ENCODE measurements at regions not wholly inside any gene's neighbourhood (a gene's known extent, or its start where the extent isn't known, plus 50 kb on each side); places are given as distances from the start of the nearest gene placed in this dataset.
"Not testable (repeated sequence)": the region's sequence is repeated elsewhere in the genome, so short reads cannot be mapped to it uniquely, and the experiment has no call there.

DNA sequence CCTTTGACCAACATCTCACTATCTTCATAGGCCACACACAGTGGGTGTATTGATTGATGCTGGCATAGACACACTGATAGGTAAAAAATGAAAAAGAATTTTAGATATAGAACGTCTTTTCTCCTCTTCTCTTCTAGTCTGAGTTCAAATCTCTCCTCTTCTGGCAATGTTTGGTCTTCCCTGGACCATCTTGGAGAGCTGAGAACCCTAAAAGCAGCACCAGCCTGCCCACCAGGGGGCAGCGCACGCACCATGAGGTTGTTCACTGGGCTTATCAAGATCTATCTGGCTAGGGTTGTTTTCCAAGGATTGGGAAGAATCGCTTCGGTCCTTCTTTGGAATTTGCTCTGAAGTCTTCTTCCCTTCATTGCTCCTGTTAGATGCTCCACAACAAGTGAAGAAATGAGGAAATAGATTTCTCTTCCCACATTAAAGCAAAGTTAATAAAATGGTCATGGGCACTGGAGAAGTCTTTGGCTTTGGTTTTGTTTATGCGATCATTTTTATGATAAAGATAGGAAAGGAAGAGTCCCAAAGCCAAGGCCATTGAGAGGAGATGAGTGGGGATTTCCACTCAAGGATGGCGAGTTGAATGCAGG is 104.0 kb upstream of the OLIG2 start:
- H3K36me3 ChIP-seq: no peaks in the 10 kb centered on the region
- TF ChIP-seq, protein P1, sequence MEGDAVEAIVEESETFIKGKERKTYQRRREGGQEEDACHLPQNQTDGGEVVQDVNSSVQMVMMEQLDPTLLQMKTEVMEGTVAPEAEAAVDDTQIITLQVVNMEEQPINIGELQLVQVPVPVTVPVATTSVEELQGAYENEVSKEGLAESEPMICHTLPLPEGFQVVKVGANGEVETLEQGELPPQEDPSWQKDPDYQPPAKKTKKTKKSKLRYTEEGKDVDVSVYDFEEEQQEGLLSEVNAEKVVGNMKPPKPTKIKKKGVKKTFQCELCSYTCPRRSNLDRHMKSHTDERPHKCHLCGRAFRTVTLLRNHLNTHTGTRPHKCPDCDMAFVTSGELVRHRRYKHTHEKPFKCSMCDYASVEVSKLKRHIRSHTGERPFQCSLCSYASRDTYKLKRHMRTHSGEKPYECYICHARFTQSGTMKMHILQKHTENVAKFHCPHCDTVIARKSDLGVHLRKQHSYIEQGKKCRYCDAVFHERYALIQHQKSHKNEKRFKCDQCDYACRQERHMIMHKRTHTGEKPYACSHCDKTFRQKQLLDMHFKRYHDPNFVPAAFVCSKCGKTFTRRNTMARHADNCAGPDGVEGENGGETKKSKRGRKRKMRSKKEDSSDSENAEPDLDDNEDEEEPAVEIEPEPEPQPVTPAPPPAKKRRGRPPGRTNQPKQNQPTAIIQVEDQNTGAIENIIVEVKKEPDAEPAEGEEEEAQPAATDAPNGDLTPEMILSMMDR (IDR thresholded peaks at IDR 0.05; ENCODE audit: low read depth, low read length): peak; percentile 78
- peak; percentile 70 for DNase-seq
- no peak overlapping the region for H3K4me3 ChIP-seq (ENCODE audit: low read depth, low read length)
- H3K9me3 ChIP-seq (ENCODE audit: severe bottlenecking): no peaks in the 10 kb centered on the region
- H3K27ac ChIP-seq: no peak overlapping the region
- H3K27me3 ChIP-seq (ENCODE audit: insufficient read depth, low read depth, severe bottlenecking): no peaks in the 10 kb centered on the region

DNA sequence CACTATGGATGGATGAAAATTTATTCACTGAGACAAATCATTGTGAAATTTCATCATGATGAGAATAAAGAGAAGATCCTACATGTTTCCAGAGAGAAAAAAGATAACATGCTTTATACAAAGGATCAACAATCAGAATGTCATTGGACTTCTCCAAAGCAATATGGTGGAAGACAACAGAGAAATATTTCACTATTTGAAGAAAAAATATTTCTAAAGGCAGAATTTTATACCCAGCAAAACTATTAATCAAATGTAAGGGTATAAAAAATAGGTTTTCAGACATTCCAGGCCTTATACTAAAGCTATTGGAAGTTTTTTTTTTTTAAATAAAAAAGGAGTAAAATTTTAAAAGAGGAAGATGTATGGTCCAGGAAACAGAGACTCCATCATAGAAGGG is 100.6 kb upstream of the OLIG2 start:
- no peaks in the 10 kb centered on the region for H3K27me3 ChIP-seq (ENCODE audit: insufficient read depth, low read depth, severe bottlenecking)
- H3K36me3 ChIP-seq: no peaks in the 10 kb centered on the region
- no peaks in the 10 kb centered on the region for H3K9me3 ChIP-seq (ENCODE audit: severe bottlenecking)
- TF ChIP-seq, protein P1 (IDR thresholded peaks at IDR 0.05; ENCODE audit: low read depth, low read length): no peak
- H3K4me3 ChIP-seq (ENCODE audit: low read depth, low read length): no peak overlapping the region
- DNase-seq: no peak
- no peak overlapping the region for H3K27ac ChIP-seq

DNA sequence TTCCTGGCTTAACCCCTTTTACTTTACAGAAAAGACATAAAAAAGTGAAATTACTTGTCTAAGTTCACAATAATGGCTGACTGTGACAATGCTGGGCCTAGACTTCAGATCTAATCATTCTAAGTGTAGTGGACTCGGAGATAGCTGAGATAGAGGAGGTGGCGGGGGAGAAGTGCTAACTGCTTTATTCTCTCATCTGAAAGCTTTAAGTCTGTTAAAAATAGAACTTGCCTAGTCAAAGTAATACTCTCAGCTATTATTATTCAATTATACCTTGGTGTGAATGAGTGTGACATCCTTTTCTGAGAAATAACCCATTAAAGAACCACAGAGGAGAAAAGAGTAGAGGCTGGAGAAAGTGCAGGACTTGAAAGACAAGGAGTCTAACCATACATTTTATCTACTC is 96.1 kb upstream of the OLIG2 start:
- Histone ChIP-seq H3K9me3 (ENCODE audit: severe bottlenecking) (no peaks in the 10 kb centered on the region), H3K27me3 (ENCODE audit: insufficient read depth, low read depth, severe bottlenecking) (no peaks in the 10 kb centered on the region), H3K36me3 (no peaks in the 10 kb centered on the region), H3K4me3 (ENCODE audit: low read depth, low read length) (no peak overlapping the region), H3K27ac (no peak overlapping the region)
- no peak for DNase-seq
- TF ChIP-seq, protein P1 (IDR thresholded peaks at IDR 0.05; ENCODE audit: low read depth, low read length): no peak

- H3K9me3 ChIP-seq (ENCODE audit: severe bottlenecking): no peaks in the 10 kb centered on the region
- no peak for DNase-seq
- TF ChIP-seq, protein P1 (IDR thresholded peaks at IDR 0.05; ENCODE audit: low read depth, low read length): no peak
Measured at GRCh38 chr21:32930673-32931072, 95.1 kb upstream of the OLIG2 start.

GRCh38 chr21:32934068-32934467 is 91.7 kb upstream of the OLIG2 start:
- not testable (repeated sequence) for H3K27me3 ChIP-seq (ENCODE audit: insufficient read depth, low read depth, severe bottlenecking); DNase-seq; H3K4me3 ChIP-seq (ENCODE audit: low read depth, low read length); H3K36me3 ChIP-seq; H3K27ac ChIP-seq; H3K9me3 ChIP-seq (ENCODE audit: severe bottlenecking)

More at GRCh38 chr21:32930673-32931072, 95.1 kb upstream of the OLIG2 start:
- Histone ChIP-seq H3K27me3 (ENCODE audit: insufficient read depth, low read depth, severe bottlenecking) (no peaks in the 10 kb centered on the region), H3K27ac (no peak overlapping the region), H3K36me3 (no peaks in the 10 kb centered on the region), H3K4me3 (ENCODE audit: low read depth, low read length) (no peak overlapping the region)

- Histone ChIP-seq H3K9me3 (ENCODE audit: severe bottlenecking) (no peaks in the 10 kb centered on the region), H3K4me3 (ENCODE audit: low read depth, low read length) (no peak overlapping the region), H3K27ac (no peak overlapping the region), H3K27me3 (ENCODE audit: insufficient read depth, low read depth, severe bottlenecking) (no peaks in the 10 kb centered on the region), H3K36me3 (no peaks in the 10 kb centered on the region)
- no peak for DNase-seq
- TF ChIP-seq, protein P1 (IDR thresholded peaks at IDR 0.05; ENCODE audit: low read depth, low read length): no peak
Measured at GRCh38 chr21:32934829-32935228, 90.9 kb upstream of the OLIG2 start.
